ENCODE measurements at regions not wholly inside any gene's neighbourhood (a gene's known extent, or its start where the extent isn't known, plus 50 kb on each side); places are given as distances from the start of the nearest gene placed in this dataset.
A peak's percentile ranks its signal among the peaks of the same experiment; 100 is the strongest.

DNA sequence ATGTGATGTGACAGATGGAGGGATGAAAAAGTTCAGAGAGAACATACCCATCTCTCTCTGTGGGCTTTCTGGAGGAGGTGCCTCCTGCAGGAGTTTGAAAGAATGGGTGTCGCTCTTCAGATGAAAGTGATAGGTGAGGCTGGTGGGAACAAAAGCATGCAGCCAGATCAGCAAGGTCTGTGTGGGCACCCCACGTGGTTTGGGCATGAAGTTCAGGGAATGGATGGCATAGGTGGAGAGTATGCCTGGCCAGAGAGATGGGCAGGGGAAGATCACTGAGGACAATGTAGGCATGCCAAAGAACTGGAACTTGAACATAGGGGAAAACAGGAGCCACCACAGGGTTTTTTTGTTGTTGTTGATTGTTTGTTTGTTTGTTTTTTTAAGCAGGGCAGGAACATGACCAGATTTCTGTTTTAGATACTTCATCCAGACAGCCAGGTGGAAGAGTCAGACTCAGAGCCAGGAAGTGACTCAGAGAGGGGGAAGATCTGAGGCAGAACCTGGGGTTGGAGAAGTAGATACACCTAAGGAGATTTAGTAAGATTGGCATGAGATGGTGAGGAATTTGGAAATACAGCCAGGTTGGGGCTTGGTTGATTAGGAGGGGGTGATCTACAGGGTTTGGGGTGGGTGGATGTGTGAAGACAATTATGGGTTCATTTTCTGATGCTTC lies 64.8 kb upstream of the CLSTN2 start:
- DNase-seq: no peak

GRCh38 chr3:139868773-139869172 lies 66.2 kb upstream of the CLSTN2 start:
- DNase-seq: no peak

DNA sequence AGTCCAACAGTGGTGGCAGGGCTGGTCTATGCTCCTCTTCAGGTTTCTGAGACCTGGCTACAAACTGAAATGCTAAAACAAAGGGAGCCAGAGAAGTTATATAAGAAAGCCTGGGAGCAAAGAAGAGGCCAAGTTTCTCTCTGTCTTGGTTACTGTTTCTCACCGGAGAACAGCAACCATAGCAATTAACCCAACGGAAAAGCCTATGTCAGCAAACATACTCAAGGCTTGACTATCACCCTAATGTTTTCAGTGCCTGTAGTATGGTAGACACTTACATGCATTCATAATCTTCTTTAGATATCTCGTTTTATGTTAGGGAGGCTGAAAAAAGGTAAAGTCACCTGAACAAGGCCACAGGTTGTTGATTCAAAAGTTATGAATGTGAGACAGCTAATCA lies 86.3 kb upstream of the CLSTN2 start:
- DNase-seq: no peak

- DNase-seq: no peak
Observed at GRCh38 chr3:139846729-139847128, 88.3 kb upstream of the CLSTN2 start.

GRCh38 chr3:139839659-139840058 lies 95.3 kb upstream of the CLSTN2 start:
- DNase-seq: no peak

DNA sequence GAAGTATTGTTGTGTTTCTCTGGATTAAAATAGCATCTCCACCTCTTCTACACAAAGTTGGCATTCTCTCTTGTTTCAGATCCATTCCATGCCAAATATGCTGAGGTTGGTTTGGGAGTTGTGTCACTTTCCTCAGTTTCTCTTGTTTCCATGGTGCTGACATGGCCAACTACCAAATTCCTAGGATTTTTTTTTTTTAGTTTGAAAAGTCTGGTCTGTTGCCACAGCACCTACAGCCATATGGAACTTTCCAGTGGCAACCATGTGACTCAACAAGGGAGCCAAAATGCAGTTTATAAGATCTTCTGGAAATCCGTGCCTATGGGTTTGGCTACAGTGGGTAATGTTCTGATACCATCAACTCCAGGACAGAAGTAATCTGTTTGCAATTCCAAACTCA lies 96.0 kb upstream of the CLSTN2 start:
- no peak for DNase-seq

- no peak for DNase-seq
Observed at GRCh38 chr3:139838269-139838957, 96.6 kb upstream of the CLSTN2 start.

GRCh38 chr3:139836698-139837464 lies 98.1 kb upstream of the CLSTN2 start:
- no peak for DNase-seq

- DNase-seq: no peak
Observed at GRCh38 chr3:139835830-139836683, 98.9 kb upstream of the CLSTN2 start.

GRCh38 chr3:139832998-139833397 lies 102.0 kb upstream of the CLSTN2 start:
- DNase-seq: no peak

DNA sequence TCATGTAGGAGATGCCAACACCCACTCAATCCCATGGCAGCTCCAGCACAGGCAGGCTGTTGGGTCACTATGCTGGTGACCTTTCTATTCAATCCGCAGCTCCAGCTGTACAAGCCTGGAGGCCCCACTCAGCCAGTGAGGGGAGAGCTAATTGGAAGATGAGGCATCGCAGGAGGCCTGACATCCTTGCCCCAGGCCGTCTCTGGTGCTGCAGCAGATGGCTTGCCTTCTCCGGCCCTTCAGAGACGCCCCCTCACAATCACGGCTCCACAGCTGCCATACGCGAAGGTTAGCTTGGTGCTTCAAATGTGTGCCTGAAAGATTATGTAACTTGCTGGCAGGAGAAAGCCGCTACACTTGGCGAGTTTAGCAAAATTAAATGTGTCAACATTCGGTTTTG lies 104.2 kb upstream of the CLSTN2 start:
- no peak for DNase-seq

- DNase-seq: no peak
Observed at GRCh38 chr3:139827833-139828232, 107.2 kb upstream of the CLSTN2 start.

- DNase-seq: no peak
Observed at GRCh38 chr3:139824864-139825263, 110.1 kb upstream of the CLSTN2 start.

GRCh38 chr3:139814646-139815045 lies 120.3 kb upstream of the CLSTN2 start:
- DNase-seq: no peak

GRCh38 chr3:139811331-139811730 lies 123.7 kb upstream of the CLSTN2 start:
- no peak for DNase-seq

- no peak for DNase-seq
Observed at GRCh38 chr3:139808201-139808600, 126.8 kb upstream of the CLSTN2 start.

GRCh38 chr3:139803294-139803693 lies 125.5 kb upstream of the NMNAT3 start:
- no peak for DNase-seq

DNA sequence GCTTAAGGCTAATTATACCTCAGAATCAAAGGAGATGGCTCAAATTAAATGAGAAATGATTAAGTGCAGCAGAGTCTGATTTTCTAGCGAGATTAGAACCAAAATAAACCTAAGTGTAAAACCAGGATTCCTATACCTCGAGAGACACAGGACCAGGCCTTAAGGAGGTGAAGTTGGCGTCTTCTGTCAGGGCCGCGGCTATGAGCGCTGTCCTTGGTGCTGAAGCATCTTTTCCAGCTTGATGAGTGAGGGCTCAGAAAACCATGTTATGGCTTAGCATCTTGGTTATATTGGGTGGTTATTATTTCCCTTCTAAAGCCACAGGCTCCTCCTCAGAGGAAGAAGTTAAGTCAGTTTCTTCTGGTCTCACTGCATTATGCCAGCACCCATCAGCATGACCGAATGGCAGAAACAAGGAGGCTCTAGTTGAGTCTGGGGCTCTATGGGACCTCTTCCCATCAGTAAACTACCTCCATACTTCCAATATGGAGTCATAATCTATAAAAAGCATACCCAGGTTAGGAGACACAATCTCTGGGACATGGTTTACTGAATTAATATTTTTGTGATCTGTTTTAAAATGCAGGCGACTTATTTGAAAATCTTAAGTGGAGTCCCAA lies 120.1 kb upstream of the NMNAT3 start:
- DNase-seq: peak; percentile 1 to 7

- no peak for DNase-seq
Observed at GRCh38 chr3:139794469-139795265, 116.9 kb upstream of the NMNAT3 start.

DNA sequence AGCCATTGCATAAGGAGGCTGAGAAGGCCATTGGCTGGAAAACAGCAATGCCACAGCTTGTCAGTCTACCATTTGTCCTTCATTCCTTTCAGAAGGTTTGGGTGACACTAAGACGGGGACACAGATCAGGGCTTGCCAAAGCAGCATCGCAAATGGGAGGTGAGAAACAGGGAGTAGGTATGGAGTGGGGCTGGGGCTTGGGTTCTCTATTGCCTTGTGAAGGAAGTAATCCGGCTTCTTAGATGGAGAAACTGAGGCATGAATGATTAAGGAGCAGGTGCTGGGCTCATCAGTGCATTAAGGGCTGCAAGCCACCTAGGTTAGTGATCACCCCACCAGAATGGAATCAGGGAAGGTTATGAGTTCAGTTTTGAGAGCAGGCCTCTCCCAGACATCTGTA lies 115.6 kb upstream of the NMNAT3 start:
- no peak for DNase-seq

DNA sequence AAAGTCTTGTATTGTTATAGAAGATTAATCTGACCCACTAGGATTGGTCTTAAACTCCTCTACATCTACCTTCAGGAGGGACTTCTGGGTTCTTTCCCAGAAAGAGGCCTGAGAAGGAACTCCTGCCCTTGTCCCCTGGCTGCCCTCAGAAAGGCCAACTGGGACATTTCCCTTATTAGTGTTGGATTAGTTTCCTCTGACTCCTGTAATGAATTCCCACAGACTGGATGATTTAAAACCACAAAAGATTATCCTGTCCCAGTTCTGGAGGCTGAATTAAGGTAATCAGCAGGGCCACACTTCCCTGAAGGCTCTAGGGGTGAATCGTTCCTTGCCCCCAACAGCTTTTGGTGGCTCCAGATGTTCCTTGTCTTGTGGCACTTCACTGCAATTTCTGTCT lies 102.8 kb upstream of the NMNAT3 start:
- no peak for DNase-seq
